ENCODE measurements at regions not wholly inside any gene's neighbourhood (a gene's known extent, or its start where the extent isn't known, plus 50 kb on each side); places are given as distances from the start of the nearest gene placed in this dataset.

GRCh38 chr12:34298971-34299801 is 276.9 kb downstream of the ALG10 start:
- H3K4me3 ChIP-seq: no peak overlapping the region
- H3K36me3 ChIP-seq: no peaks in the 10 kb centered on the region
- no peak for TF ChIP-seq CTCF (IDR thresholded peaks at IDR 0.05)
- ATAC-seq (no peak), DNase-seq (peak in 1 of 4 donors; percentile 31)
- no peaks in the 10 kb centered on the region for H3K4me1 ChIP-seq
- intact Hi-C loops (cut with DNase I): no loop called here
- no peaks in the 10 kb centered on the region for H3K27me3 ChIP-seq
- peaks cover 0 to 99% of the 10 kb centered on the region in 2 donors for H3K9me3 ChIP-seq
- no peak overlapping the region for H3K27ac ChIP-seq

GRCh38 chr12:34299802-34300193 is 277.5 kb downstream of the ALG10 start:
- peak in 1 of 4 donors; percentile 43 for DNase-seq
- Histone ChIP-seq H3K27ac (no peak overlapping the region), H3K4me1 (no peaks in the 10 kb centered on the region), H3K36me3 (no peaks in the 10 kb centered on the region), H3K9me3 (peaks cover 0 to 99% of the 10 kb centered on the region in 2 donors), H3K4me3 (no peak overlapping the region), H3K27me3 (no peaks in the 10 kb centered on the region)
- TF ChIP-seq CTCF (IDR thresholded peaks at IDR 0.05): no peak
- intact Hi-C loops (cut with DNase I): no loop called here
- ATAC-seq: no peak

- Histone ChIP-seq H3K4me3 (no peak overlapping the region), H3K27me3 (no peaks in the 10 kb centered on the region), H3K9me3 (peaks cover 0 to 99% of the 10 kb centered on the region in 2 donors), H3K4me1 (no peaks in the 10 kb centered on the region), H3K27ac (no peak overlapping the region), H3K36me3 (no peaks in the 10 kb centered on the region)
- peak in 1 of 4 donors; percentile 53 for DNase-seq
- no peak for TF ChIP-seq CTCF (IDR thresholded peaks at IDR 0.05)
- intact Hi-C loops (cut with DNase I): no loop called here
- no peak for ATAC-seq
Observed at GRCh38 chr12:34300376-34301250, 278.3 kb downstream of the ALG10 start.

GRCh38 chr12:34301251-34302130 is 279.2 kb downstream of the ALG10 start:
- Histone ChIP-seq H3K27me3 (no peaks in the 10 kb centered on the region), H3K4me3 (no peak overlapping the region), H3K27ac (no peak overlapping the region), H3K9me3 (peaks cover 0 to 99% of the 10 kb centered on the region in 2 donors), H3K4me1 (no peaks in the 10 kb centered on the region), H3K36me3 (no peaks in the 10 kb centered on the region)
- DNase-seq (peak in 1 of 4 donors; percentile 49), ATAC-seq (no peak)
- intact Hi-C loops (cut with DNase I): no loop called here
- no peak for TF ChIP-seq CTCF (IDR thresholded peaks at IDR 0.05)
